H1 (cell line): ENCODE measurements at regions not wholly inside any gene's neighbourhood (a gene's known extent, or its start where the extent isn't known, plus 50 kb on each side); places are given as distances from the start of the nearest gene placed in this dataset.

Experiments used
- CBX8 ChIP-seq: fragments of 300-800, 300-1000 bp; sonication (generic); IDR thresholded peaks from 2 replicates; pipeline ENCODE4 v1.7.1; 2016; ENCODE audit warnings: low read depth, low read length, borderline replicate concordance
- KDM4A ChIP-seq: IDR thresholded peaks from one replicate; pipeline ENCODE4 v1.7.1; 2012; ENCODE audit warnings: low read depth, mild to moderate bottlenecking, moderate library complexity, low read length, inconsistent platforms; ENCODE audit not compliant: severe bottlenecking
- RFX5 ChIP-seq: IDR thresholded peaks from 2 replicates; pipeline ENCODE4 v1.6.1; 2011; ENCODE audit warnings: low read depth, low read length, improper control_type of control experiment, borderline replicate concordance
- RNF2 ChIP-seq: fragments of 200-900, 300-1000 bp; sonication (generic); IDR thresholded peaks from 2 replicates; pipeline ENCODE4 v1.7.1; 2016; ENCODE audit warnings: borderline replicate concordance, low read depth, mild to moderate bottlenecking, antibody characterized with exemption, low read length; ENCODE audit not compliant: poor library complexity, severe bottlenecking; ENCODE audit errors: missing control alignments
- SAP30 ChIP-seq: fragments of 300-600 bp; sonication (generic); IDR thresholded peaks from 2 replicates; pipeline ENCODE4 v1.7.1; 2012; ENCODE audit warnings: low read length, moderate library complexity, mild to moderate bottlenecking, inconsistent platforms; ENCODE audit not compliant: insufficient read depth, insufficient replicate concordance
- SIN3A ChIP-seq, 2 experiments: IDR thresholded peaks in 1 of 2; conservative IDR thresholded peaks in 1 of 2; 2 replicates each; pipeline ENCODE4 v1.6.1; 2011 to 2012; ENCODE audit warnings: low read length in 2 of 2, improper control_type of control experiment in 1 of 2, low read depth in 1 of 2, mild to moderate bottlenecking in 1 of 2
- SIX5 ChIP-seq: IDR thresholded peaks from 2 replicates; pipeline ENCODE4 v1.6.1; 2011; ENCODE audit warnings: mild to moderate bottlenecking, low read depth, low read length
- SP2 ChIP-seq: IDR thresholded peaks from 2 replicates; pipeline ENCODE4 v1.6.1; 2012; ENCODE audit warnings: mild to moderate bottlenecking, low read length, inconsistent platforms
- YY1 ChIP-seq: IDR thresholded peaks from 2 replicates; pipeline ENCODE4 v1.6.1; 2011; ENCODE audit warnings: low read depth, mild to moderate bottlenecking, low read length
- TF ChIP-seq, protein P1 (sequence below): fragments of 300-600 bp; sonication (generic); IDR thresholded peaks from 2 replicates; pipeline ENCODE4 v1.7.1; 2012; ENCODE audit warnings: low read length, moderate library complexity, mild to moderate bottlenecking, inconsistent platforms; ENCODE audit not compliant: insufficient replicate concordance
- TF ChIP-seq, protein P2 (sequence below): IDR thresholded peaks from 2 replicates; pipeline ENCODE4 v1.6.1; 2012; ENCODE audit warnings: inconsistent platforms

DNA sequence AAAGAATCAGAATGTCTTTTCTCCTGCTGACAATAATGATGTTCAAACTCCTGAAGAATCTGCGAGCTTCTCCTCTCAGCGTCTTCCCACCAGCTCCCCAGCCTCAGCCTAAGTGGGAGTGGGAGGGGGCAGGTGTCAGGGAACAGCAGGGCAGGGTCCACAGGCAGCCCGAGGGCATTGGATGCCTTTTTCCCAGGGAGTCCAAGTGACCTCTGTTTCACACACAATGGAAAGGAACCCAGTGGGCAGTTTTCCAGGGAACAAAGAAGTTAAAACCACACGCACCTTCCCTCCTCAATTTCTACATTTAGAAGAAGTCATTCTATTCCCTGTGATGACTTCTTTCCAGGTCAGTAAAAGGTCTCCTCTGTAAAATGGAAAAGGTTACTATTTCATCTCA lies 278.5 kb downstream of the PARM1 start (continued):
- TF ChIP-seq, protein P1, sequence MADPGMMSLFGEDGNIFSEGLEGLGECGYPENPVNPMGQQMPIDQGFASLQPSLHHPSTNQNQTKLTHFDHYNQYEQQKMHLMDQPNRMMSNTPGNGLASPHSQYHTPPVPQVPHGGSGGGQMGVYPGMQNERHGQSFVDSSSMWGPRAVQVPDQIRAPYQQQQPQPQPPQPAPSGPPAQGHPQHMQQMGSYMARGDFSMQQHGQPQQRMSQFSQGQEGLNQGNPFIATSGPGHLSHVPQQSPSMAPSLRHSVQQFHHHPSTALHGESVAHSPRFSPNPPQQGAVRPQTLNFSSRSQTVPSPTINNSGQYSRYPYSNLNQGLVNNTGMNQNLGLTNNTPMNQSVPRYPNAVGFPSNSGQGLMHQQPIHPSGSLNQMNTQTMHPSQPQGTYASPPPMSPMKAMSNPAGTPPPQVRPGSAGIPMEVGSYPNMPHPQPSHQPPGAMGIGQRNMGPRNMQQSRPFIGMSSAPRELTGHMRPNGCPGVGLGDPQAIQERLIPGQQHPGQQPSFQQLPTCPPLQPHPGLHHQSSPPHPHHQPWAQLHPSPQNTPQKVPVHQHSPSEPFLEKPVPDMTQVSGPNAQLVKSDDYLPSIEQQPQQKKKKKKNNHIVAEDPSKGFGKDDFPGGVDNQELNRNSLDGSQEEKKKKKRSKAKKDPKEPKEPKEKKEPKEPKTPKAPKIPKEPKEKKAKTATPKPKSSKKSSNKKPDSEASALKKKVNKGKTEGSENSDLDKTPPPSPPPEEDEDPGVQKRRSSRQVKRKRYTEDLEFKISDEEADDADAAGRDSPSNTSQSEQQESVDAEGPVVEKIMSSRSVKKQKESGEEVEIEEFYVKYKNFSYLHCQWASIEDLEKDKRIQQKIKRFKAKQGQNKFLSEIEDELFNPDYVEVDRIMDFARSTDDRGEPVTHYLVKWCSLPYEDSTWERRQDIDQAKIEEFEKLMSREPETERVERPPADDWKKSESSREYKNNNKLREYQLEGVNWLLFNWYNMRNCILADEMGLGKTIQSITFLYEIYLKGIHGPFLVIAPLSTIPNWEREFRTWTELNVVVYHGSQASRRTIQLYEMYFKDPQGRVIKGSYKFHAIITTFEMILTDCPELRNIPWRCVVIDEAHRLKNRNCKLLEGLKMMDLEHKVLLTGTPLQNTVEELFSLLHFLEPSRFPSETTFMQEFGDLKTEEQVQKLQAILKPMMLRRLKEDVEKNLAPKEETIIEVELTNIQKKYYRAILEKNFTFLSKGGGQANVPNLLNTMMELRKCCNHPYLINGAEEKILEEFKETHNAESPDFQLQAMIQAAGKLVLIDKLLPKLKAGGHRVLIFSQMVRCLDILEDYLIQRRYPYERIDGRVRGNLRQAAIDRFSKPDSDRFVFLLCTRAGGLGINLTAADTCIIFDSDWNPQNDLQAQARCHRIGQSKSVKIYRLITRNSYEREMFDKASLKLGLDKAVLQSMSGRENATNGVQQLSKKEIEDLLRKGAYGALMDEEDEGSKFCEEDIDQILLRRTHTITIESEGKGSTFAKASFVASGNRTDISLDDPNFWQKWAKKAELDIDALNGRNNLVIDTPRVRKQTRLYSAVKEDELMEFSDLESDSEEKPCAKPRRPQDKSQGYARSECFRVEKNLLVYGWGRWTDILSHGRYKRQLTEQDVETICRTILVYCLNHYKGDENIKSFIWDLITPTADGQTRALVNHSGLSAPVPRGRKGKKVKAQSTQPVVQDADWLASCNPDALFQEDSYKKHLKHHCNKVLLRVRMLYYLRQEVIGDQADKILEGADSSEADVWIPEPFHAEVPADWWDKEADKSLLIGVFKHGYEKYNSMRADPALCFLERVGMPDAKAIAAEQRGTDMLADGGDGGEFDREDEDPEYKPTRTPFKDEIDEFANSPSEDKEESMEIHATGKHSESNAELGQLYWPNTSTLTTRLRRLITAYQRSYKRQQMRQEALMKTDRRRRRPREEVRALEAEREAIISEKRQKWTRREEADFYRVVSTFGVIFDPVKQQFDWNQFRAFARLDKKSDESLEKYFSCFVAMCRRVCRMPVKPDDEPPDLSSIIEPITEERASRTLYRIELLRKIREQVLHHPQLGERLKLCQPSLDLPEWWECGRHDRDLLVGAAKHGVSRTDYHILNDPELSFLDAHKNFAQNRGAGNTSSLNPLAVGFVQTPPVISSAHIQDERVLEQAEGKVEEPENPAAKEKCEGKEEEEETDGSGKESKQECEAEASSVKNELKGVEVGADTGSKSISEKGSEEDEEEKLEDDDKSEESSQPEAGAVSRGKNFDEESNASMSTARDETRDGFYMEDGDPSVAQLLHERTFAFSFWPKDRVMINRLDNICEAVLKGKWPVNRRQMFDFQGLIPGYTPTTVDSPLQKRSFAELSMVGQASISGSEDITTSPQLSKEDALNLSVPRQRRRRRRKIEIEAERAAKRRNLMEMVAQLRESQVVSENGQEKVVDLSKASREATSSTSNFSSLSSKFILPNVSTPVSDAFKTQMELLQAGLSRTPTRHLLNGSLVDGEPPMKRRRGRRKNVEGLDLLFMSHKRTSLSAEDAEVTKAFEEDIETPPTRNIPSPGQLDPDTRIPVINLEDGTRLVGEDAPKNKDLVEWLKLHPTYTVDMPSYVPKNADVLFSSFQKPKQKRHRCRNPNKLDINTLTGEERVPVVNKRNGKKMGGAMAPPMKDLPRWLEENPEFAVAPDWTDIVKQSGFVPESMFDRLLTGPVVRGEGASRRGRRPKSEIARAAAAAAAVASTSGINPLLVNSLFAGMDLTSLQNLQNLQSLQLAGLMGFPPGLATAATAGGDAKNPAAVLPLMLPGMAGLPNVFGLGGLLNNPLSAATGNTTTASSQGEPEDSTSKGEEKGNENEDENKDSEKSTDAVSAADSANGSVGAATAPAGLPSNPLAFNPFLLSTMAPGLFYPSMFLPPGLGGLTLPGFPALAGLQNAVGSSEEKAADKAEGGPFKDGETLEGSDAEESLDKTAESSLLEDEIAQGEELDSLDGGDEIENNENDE: no peak
- TF ChIP-seq CBX8: no peak
- TF ChIP-seq SIN3A (conservative IDR thresholded peaks at IDR 0.05 in 1 of 2, IDR thresholded peaks at IDR 0.05 in 1 of 2; ENCODE audit: low read depth in 1 of 2, low read length in 2 of 2): no peak
- no peak for TF ChIP-seq RFX5
- no peak for TF ChIP-seq SAP30
- no peak for TF ChIP-seq KDM4A
- TF ChIP-seq RNF2: no peak
- no peak for TF ChIP-seq SIX5
- TF ChIP-seq, protein P2, sequence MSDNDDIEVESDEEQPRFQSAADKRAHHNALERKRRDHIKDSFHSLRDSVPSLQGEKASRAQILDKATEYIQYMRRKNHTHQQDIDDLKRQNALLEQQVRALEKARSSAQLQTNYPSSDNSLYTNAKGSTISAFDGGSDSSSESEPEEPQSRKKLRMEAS: no peak
- no peak for TF ChIP-seq YY1
- no peak for TF ChIP-seq SP2
